WTC11 (cell line): ENCODE measurements at regions not wholly inside any gene's neighbourhood (a gene's known extent, or its start where the extent isn't known, plus 50 kb on each side); places are given as distances from the start of the nearest gene placed in this dataset.

Source experiments
- ATAC-seq: fragments of 200-7000 bp; cut with Tn5 transposase; 2 replicates; pipeline ENCODE4 v1.10.0; 2021; ENCODE audit warnings: mild to moderate bottlenecking, moderate library complexity
- CTCF ChIA-PET: fragments of 300-600 bp; sonication (Branson Sonifier 250); formaldehyde crosslinking; loops from one replicate; lab custom pipeline; 2021; ENCODE audit warnings: antibody characterized with exemption; lab: Charles Lee
- POLR2A ChIA-PET: fragments of 350-600 bp; sonication (Branson Sonifier 250); formaldehyde crosslinking; loops from one replicate; lab custom pipeline; 2021; ENCODE audit warnings: antibody characterized with exemption; lab: Charles Lee
- DNase-seq: peaks from one replicate; pipeline ENCODE4 v3.0.0; 2021; ENCODE audit warnings: low spot score
- H3K27ac Mint-ChIP-seq: 2 replicates; pipeline ENCODE4 v1.8.0; 2021; ENCODE audit warnings: mixed read lengths
- H3K27me3 Mint-ChIP-seq: 2 replicates; pipeline ENCODE4 v1.8.0; 2021; ENCODE audit warnings: low read depth, mild to moderate bottlenecking, moderate library complexity, mixed read lengths
- H3K36me3 Mint-ChIP-seq: 2 replicates; pipeline ENCODE4 v1.8.0; 2021; ENCODE audit warnings: mixed read lengths
- H3K4me1 Mint-ChIP-seq: 2 replicates; pipeline ENCODE4 v1.8.0; 2022; ENCODE audit warnings: mixed read lengths
- H3K4me3 Mint-ChIP-seq: 2 replicates; pipeline ENCODE4 v1.8.0; 2021; ENCODE audit warnings: mild to moderate bottlenecking, moderate library complexity, mixed read lengths
- H3K9me3 Mint-ChIP-seq: 2 replicates; pipeline ENCODE4 v1.8.0; 2021; ENCODE audit warnings: mixed read lengths
- AR ChIP-seq: fragments of 250-450 bp; sonication (Bioruptor Pico); IDR thresholded peaks from 2 replicates; pipeline ENCODE4 v1.9.0; 2021; ENCODE audit warnings: mild to moderate bottlenecking
- ELF4 ChIP-seq: sonication (generic); formaldehyde crosslinking; IDR thresholded peaks from 2 replicates; pipeline ENCODE4 v1.8.1; 2022; ENCODE audit warnings: low read depth, mild to moderate bottlenecking, moderate library complexity, missing genetic modification reagents
- ETV6 ChIP-seq: sonication (generic); formaldehyde crosslinking; IDR thresholded peaks from 2 replicates; pipeline ENCODE4 v1.8.1; 2022; ENCODE audit warnings: mild to moderate bottlenecking, missing genetic modification reagents
- FOXK1 ChIP-seq: sonication (generic); formaldehyde crosslinking; IDR thresholded peaks from 2 replicates; pipeline ENCODE4 v1.8.0; 2022; ENCODE audit warnings: mild to moderate bottlenecking, moderate library complexity, missing genetic modification reagents
- HMGXB4 ChIP-seq: sonication (generic); formaldehyde crosslinking; IDR thresholded peaks from 2 replicates; pipeline ENCODE4 v1.8.1; 2023; ENCODE audit warnings: mild to moderate bottlenecking, moderate library complexity, missing genetic modification reagents
- KAT7 ChIP-seq: sonication (generic); formaldehyde crosslinking; IDR thresholded peaks from 2 replicates; pipeline ENCODE4 v1.8.1; 2023; ENCODE audit warnings: missing genetic modification reagents, mild to moderate bottlenecking, borderline replicate concordance
- MLX ChIP-seq: sonication (generic); formaldehyde crosslinking; IDR thresholded peaks from 2 replicates; pipeline ENCODE4 v1.8.1; 2023; ENCODE audit warnings: mild to moderate bottlenecking, missing genetic modification reagents, moderate library complexity
- MYBL2 ChIP-seq: sonication (generic); formaldehyde crosslinking; IDR thresholded peaks from 2 replicates; pipeline ENCODE4 v1.8.1; 2023; ENCODE audit warnings: mild to moderate bottlenecking, moderate library complexity, missing genetic modification reagents
- SMAD4 ChIP-seq: sonication (generic); formaldehyde crosslinking; IDR thresholded peaks from 2 replicates; pipeline ENCODE4 v1.8.0; 2022; ENCODE audit warnings: mild to moderate bottlenecking, missing genetic modification reagents
- TP53 ChIP-seq: sonication (generic); formaldehyde crosslinking; IDR thresholded peaks from 2 replicates; pipeline ENCODE4 v1.8.1; 2023; ENCODE audit warnings: mild to moderate bottlenecking, missing genetic modification reagents
- ZNF317 ChIP-seq: sonication (generic); formaldehyde crosslinking; IDR thresholded peaks from 2 replicates; pipeline ENCODE4 v1.8.1; 2023; ENCODE audit warnings: low read depth, mild to moderate bottlenecking, moderate library complexity, missing genetic modification reagents, borderline replicate concordance
- ZNF512 ChIP-seq: sonication (generic); formaldehyde crosslinking; IDR thresholded peaks from 2 replicates; pipeline ENCODE4 v1.8.1; 2022; ENCODE audit warnings: missing genetic modification reagents, borderline replicate concordance
- TF ChIP-seq, protein P1 (sequence below): sonication (generic); formaldehyde crosslinking; IDR thresholded peaks from 2 replicates; pipeline ENCODE4 v1.8.0; 2022; ENCODE audit warnings: missing genetic modification reagents

- TF ChIP-seq, protein P1, sequence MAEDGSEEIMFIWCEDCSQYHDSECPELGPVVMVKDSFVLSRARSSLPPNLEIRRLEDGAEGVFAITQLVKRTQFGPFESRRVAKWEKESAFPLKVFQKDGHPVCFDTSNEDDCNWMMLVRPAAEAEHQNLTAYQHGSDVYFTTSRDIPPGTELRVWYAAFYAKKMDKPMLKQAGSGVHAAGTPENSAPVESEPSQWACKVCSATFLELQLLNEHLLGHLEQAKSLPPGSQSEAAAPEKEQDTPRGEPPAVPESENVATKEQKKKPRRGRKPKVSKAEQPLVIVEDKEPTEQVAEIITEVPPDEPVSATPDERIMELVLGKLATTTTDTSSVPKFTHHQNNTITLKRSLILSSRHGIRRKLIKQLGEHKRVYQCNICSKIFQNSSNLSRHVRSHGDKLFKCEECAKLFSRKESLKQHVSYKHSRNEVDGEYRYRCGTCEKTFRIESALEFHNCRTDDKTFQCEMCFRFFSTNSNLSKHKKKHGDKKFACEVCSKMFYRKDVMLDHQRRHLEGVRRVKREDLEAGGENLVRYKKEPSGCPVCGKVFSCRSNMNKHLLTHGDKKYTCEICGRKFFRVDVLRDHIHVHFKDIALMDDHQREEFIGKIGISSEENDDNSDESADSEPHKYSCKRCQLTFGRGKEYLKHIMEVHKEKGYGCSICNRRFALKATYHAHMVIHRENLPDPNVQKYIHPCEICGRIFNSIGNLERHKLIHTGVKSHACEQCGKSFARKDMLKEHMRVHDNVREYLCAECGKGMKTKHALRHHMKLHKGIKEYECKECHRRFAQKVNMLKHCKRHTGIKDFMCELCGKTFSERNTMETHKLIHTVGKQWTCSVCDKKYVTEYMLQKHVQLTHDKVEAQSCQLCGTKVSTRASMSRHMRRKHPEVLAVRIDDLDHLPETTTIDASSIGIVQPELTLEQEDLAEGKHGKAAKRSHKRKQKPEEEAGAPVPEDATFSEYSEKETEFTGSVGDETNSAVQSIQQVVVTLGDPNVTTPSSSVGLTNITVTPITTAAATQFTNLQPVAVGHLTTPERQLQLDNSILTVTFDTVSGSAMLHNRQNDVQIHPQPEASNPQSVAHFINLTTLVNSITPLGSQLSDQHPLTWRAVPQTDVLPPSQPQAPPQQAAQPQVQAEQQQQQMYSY (CRISPR knock-in tag): no peak
- TF ChIP-seq AR (CRISPR knock-in tag) (no peak), ZNF512 (CRISPR knock-in tag) (no peak), MLX (CRISPR knock-in tag) (no peak), FOXK1 (CRISPR knock-in tag) (no peak), KAT7 (CRISPR knock-in tag) (no peak), ZNF317 (CRISPR knock-in tag) (no peak), HMGXB4 (CRISPR knock-in tag) (no peak), MYBL2 (CRISPR knock-in tag) (no peak)
These were observed 100.0 kb upstream of the ACTBL2 start (continued) for GRCh38 chr5:57582578-57583070.

- TF ChIP-seq TP53 (no peak), MLX (CRISPR knock-in tag) (no peak), ELF4 (CRISPR knock-in tag) (no peak), SMAD4 (CRISPR knock-in tag) (no peak), ETV6 (CRISPR knock-in tag) (no peak)
- Mint-ChIP-seq H3K27me3 (no peaks in the 10 kb centered on the region; the same call in 1 of the 2 replicates), H3K27ac (no peak overlapping the region), H3K9me3 (peaks cover 30% of the 10 kb centered on the region), H3K36me3 (no peaks in the 10 kb centered on the region), H3K4me1 (no peaks in the 10 kb centered on the region), H3K4me3 (no peak overlapping the region)
- ChIA-PET CTCF (no interaction called here), POLR2A (no interaction called here)
- ATAC-seq: no peak
- DNase-seq: no peak
These were observed 99.2 kb upstream of the ACTBL2 start for GRCh38 chr5:57581772-57582171.
